ENCODE measurements at regions not wholly inside any gene's neighbourhood (a gene's known extent, or its start where the extent isn't known, plus 50 kb on each side); places are given as distances from the start of the nearest gene placed in this dataset.

DNA sequence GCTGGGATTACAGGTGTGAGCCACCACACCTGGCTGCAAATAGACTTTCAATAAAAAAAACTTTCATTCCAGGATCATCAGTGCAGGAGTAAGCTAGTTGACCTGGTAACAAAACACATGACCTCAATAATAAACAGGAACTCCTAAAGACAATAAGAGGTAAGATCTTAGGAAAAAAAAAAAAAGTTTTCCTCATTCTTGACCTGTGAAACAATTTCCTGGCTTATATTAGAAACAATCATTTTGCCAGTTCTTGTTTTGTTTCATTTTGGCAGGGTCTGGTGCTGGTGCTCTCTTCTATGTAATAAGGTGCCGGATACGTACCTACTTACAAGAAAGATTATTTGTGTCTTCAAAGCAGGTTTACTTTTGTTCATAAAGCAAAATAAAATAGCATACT lies 90.6 kb upstream of the AMN1 start:
- no peak for TF ChIP-seq POLR2A (IDR thresholded peaks at IDR 0.05)
- TF ChIP-seq, protein P1, sequence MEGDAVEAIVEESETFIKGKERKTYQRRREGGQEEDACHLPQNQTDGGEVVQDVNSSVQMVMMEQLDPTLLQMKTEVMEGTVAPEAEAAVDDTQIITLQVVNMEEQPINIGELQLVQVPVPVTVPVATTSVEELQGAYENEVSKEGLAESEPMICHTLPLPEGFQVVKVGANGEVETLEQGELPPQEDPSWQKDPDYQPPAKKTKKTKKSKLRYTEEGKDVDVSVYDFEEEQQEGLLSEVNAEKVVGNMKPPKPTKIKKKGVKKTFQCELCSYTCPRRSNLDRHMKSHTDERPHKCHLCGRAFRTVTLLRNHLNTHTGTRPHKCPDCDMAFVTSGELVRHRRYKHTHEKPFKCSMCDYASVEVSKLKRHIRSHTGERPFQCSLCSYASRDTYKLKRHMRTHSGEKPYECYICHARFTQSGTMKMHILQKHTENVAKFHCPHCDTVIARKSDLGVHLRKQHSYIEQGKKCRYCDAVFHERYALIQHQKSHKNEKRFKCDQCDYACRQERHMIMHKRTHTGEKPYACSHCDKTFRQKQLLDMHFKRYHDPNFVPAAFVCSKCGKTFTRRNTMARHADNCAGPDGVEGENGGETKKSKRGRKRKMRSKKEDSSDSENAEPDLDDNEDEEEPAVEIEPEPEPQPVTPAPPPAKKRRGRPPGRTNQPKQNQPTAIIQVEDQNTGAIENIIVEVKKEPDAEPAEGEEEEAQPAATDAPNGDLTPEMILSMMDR (IDR thresholded peaks at IDR 0.05 in 4 of 5, conservative IDR thresholded peaks at IDR 0.05 in 1 of 5): no peak
- intact Hi-C loops (cut with DNase I; ENCODE audit: low total_unique reads): no loop called here
- Histone ChIP-seq H3K4me3 (no peak overlapping the region), H3K27me3 (no peaks in the 10 kb centered on the region), H3K4me1 (no peaks in the 10 kb centered on the region), H3K27ac (peak overlapping the region in 2 of 4 donors; percentile 47 to 53), H3K9me3 (no peaks in the 10 kb centered on the region), H3K36me3 (no peaks in the 10 kb centered on the region)
- ATAC-seq: peak in 1 of 2 donors; percentile 41
- in situ Hi-C loops (cut with MboI; ENCODE audit: low sequenced_read_pairs in 4 of 4): no loop called here
- no peak for DNase-seq

DNA sequence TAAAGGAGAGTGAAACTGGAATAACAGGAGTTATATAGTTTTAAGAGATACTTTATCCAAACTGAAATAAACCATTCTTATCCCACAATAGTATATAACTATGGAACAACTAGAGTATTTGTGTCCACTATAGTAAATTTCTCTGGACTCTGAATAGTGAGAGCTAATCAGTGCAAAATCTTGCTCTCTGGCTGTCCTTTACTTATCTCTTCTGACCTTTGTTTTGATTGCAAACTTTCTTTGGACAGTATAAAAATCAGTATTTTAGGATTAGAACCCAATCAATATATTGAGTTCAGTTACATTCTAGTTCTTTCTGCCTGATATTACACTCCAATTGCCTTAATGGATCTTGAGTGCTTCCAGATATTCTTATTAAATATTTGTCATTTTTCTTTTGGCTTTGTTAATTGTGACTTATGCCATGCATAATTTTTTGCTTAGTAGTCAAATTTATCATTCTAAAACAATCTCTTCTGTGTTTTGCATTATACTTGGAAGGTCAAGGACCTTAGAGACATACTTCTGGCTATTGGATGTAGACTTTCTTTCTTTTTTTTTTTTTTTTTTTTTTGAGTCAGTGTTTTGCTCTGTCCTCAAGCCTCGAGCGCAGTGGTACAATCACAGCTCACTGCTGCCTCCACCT lies 89.9 kb upstream of the AMN1 start:
- Histone ChIP-seq H3K4me3 (no peak overlapping the region), H3K9me3 (no peaks in the 10 kb centered on the region), H3K27ac (peak overlapping the region in 2 of 4 donors; percentile 43 to 45), H3K4me1 (no peaks in the 10 kb centered on the region), H3K36me3 (no peaks in the 10 kb centered on the region), H3K27me3 (no peaks in the 10 kb centered on the region)
- intact Hi-C loops (cut with DNase I; ENCODE audit: low total_unique reads) (no loop called here), in situ Hi-C loops (cut with MboI; ENCODE audit: low sequenced_read_pairs in 4 of 4) (no loop called here)
- TF ChIP-seq POLR2A (IDR thresholded peaks at IDR 0.05): no peak
- TF ChIP-seq, protein P1 (IDR thresholded peaks at IDR 0.05 in 4 of 5, conservative IDR thresholded peaks at IDR 0.05 in 1 of 5): no peak
- ATAC-seq (no peak), DNase-seq (no peak)

DNA sequence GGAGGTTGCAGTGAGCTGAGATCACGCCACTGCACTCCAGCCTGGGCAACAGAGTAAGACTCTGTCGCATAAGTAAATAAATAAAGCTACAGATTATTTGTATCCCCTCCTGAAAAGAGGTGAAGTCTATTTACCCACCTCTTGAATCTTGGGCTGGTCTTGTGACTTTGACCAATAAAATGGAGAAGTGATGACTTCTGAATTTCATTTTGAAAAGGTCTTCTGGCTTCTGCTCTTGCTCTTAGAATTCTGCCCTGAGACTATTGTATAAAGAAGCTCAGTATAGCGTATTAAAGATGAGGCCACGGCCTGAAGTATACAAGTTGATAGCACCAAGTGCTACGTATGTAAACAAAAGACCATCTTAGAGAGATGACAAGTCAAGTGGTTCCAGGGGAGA lies 88.3 kb upstream of the AMN1 start:
- intact Hi-C loops (cut with DNase I; ENCODE audit: low total_unique reads): no loop called here
- ATAC-seq (no peak), DNase-seq (no peak)
- H3K4me1 ChIP-seq: no peaks in the 10 kb centered on the region
- TF ChIP-seq POLR2A (IDR thresholded peaks at IDR 0.05): no peak
- TF ChIP-seq, protein P1 (IDR thresholded peaks at IDR 0.05 in 4 of 5, conservative IDR thresholded peaks at IDR 0.05 in 1 of 5): no peak
- H3K27ac ChIP-seq: no peak overlapping the region
- no peaks in the 10 kb centered on the region for H3K27me3 ChIP-seq
- in situ Hi-C loops (cut with MboI; ENCODE audit: low sequenced_read_pairs in 4 of 4): no loop called here
- no peak overlapping the region for H3K4me3 ChIP-seq
- no peaks in the 10 kb centered on the region for H3K36me3 ChIP-seq
- no peaks in the 10 kb centered on the region for H3K9me3 ChIP-seq

DNA sequence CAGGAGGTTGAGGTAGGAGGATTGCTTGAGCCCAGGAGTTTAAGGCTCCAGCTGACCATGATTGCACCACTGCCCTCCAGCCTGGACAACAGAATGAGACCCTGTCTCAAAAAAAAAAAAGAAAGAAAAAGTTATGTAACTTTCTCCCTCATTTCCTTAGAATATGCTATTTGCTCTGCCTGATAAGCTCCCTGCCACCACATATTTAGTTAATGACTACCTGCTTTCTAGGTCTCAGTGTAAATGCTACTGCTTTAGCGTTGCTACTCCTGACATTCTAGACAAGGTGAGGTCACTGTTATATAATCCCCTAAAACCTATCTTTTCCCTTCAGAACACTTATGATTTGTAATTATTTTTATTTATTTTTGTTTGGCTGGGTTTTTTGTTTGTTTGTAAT lies 86.3 kb upstream of the AMN1 start:
- in situ Hi-C loops (cut with MboI; ENCODE audit: low sequenced_read_pairs in 4 of 4): no loop called here

More for the DNA sequence above, 86.3 kb upstream of the AMN1 start:
- ATAC-seq (no peak), DNase-seq (no peak)
- H3K4me3 ChIP-seq: no peak overlapping the region
- H3K9me3 ChIP-seq: no peaks in the 10 kb centered on the region
- H3K27ac ChIP-seq: no peak overlapping the region
- intact Hi-C loops (cut with DNase I; ENCODE audit: low total_unique reads): no loop called here
- H3K27me3 ChIP-seq: no peaks in the 10 kb centered on the region
- TF ChIP-seq, protein P1 (IDR thresholded peaks at IDR 0.05 in 4 of 5, conservative IDR thresholded peaks at IDR 0.05 in 1 of 5): no peak
- TF ChIP-seq POLR2A (IDR thresholded peaks at IDR 0.05): no peak
- no peaks in the 10 kb centered on the region for H3K4me1 ChIP-seq
- H3K36me3 ChIP-seq: no peaks in the 10 kb centered on the region
